ENCODE measurements at regions not wholly inside any gene's neighbourhood (a gene's known extent, or its start where the extent isn't known, plus 50 kb on each side); places are given as distances from the start of the nearest gene placed in this dataset.

- Histone ChIP-seq H3K4me1 (ENCODE audit: insufficient read depth, low read length, poor library complexity, severe bottlenecking) (no peaks in the 10 kb centered on the region), H3K27ac (ENCODE audit: low read depth, low read length, poor library complexity, severe bottlenecking) (no peak overlapping the region), H3K4me2 (ENCODE audit: low read length) (no peak overlapping the region), H3K79me2 (ENCODE audit: insufficient read depth, low read depth, low read length) (no peaks in the 10 kb centered on the region), H3K4me3 (ENCODE audit: low read depth, low read length, poor library complexity, severe bottlenecking) (no peak overlapping the region), H3K36me3 (ENCODE audit: insufficient read depth, low read length) (no peaks in the 10 kb centered on the region), H3K9me2 (ENCODE audit: insufficient read depth, low read length) (no peaks in the 10 kb centered on the region), H3K9me3 (ENCODE audit: low read length) (no peaks in the 10 kb centered on the region), H2AFZ (ENCODE audit: low read length) (no peak overlapping the region), H4K20me1 (ENCODE audit: insufficient read depth, low read length) (no peaks in the 10 kb centered on the region)
- no peak for DNase-seq (ENCODE audit: low spot score)
- ChIA-PET CTCF (ENCODE audit: unreplicated experiment) (no interaction called here), POLR2A (interaction anchor here (0.6 to 0.7 kb wide), 2 partner anchors 18 to 62 kb away, joined by 3 read pairs; no protein-coding TSS in a partner anchor)
- no TSS peak for BruUV-seq (replicated peaks)
- TF ChIP-seq CTCF (conservative IDR thresholded peaks at IDR 0.05; ENCODE audit: low read length) (no peak), EZH2phosphoT487 (IDR thresholded peaks at IDR 0.05; ENCODE audit: borderline replicate concordance, low read depth, low read length) (no peak)
- intact Hi-C loops (cut with micrococcal nuclease; ENCODE audit: unreplicated experiment): no loop called here
Observed at GRCh38 chr4:32196950-32197688, 1477.0 kb downstream of the PCDH7 start.

DNA sequence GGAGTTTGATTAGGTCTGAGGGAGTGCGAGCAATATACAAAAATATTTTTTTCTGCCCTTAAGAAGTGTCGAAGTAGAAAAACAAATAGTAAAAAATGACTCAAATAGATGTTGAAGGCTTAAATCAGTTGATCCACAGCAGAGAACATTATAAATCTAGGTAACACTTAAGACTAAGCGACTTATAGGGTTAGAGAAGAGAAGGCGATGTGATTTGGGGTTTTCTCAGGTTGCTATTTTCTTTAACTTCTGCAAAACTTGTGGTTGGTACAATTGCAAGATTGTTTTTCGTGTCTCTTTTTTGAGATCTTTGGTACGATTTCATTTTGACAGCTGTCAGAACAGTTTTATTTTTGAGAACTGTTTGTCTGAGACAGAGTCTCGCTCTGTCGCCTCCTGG lies 1479.5 kb downstream of the PCDH7 start:
- ChIA-PET POLR2A (interaction anchor here (0.6 to 0.7 kb wide), 2 partner anchors 22 to 464 kb away, joined by 3 to 4 read pairs; no protein-coding TSS in a partner anchor), CTCF (ENCODE audit: unreplicated experiment) (no interaction called here)
- Histone ChIP-seq H3K4me3 (ENCODE audit: low read depth, low read length, poor library complexity, severe bottlenecking) (no peak overlapping the region), H3K9me3 (ENCODE audit: low read length) (no peaks in the 10 kb centered on the region), H3K27ac (ENCODE audit: low read depth, low read length, poor library complexity, severe bottlenecking) (peak overlapping the region; percentile 8), H3K79me2 (ENCODE audit: insufficient read depth, low read depth, low read length) (no peaks in the 10 kb centered on the region), H2AFZ (ENCODE audit: low read length) (no peak overlapping the region), H3K4me1 (ENCODE audit: insufficient read depth, low read length, poor library complexity, severe bottlenecking) (no peaks in the 10 kb centered on the region), H3K36me3 (ENCODE audit: insufficient read depth, low read length) (no peaks in the 10 kb centered on the region), H3K9me2 (ENCODE audit: insufficient read depth, low read length) (no peaks in the 10 kb centered on the region), H4K20me1 (ENCODE audit: insufficient read depth, low read length) (no peaks in the 10 kb centered on the region), H3K4me2 (ENCODE audit: low read length) (no peak overlapping the region)
- TF ChIP-seq EZH2phosphoT487 (IDR thresholded peaks at IDR 0.05; ENCODE audit: borderline replicate concordance, low read depth, low read length) (no peak), CTCF (conservative IDR thresholded peaks at IDR 0.05; ENCODE audit: low read length) (no peak)
- peak; percentile 1 for DNase-seq (ENCODE audit: low spot score)
- intact Hi-C loops (cut with micrococcal nuclease; ENCODE audit: unreplicated experiment): no loop called here
- no TSS peak for BruUV-seq (replicated peaks)

GRCh38 chr4:32203340-32203739 lies 1483.2 kb downstream of the PCDH7 start:
- ChIA-PET CTCF (ENCODE audit: unreplicated experiment) (no interaction called here), POLR2A (interaction anchor here (1.1 kb wide), 1 partner anchor 12 kb away, joined by 5 read pairs; no protein-coding TSS in a partner anchor)
- no peaks in the 10 kb centered on the region for H3K9me3 ChIP-seq (ENCODE audit: low read length)
- no TSS peak for BruUV-seq (replicated peaks)
- no peak for DNase-seq (ENCODE audit: low spot score)
- H3K27ac ChIP-seq (ENCODE audit: low read depth, low read length, poor library complexity, severe bottlenecking): no peak overlapping the region
- no peak overlapping the region for H2AFZ ChIP-seq (ENCODE audit: low read length)
- intact Hi-C loops (cut with micrococcal nuclease; ENCODE audit: unreplicated experiment): no loop called here
- TF ChIP-seq EZH2phosphoT487 (IDR thresholded peaks at IDR 0.05; ENCODE audit: borderline replicate concordance, low read depth, low read length): no peak
- TF ChIP-seq CTCF (conservative IDR thresholded peaks at IDR 0.05; ENCODE audit: low read length): no peak
- no peaks in the 10 kb centered on the region for H4K20me1 ChIP-seq (ENCODE audit: insufficient read depth, low read length)
- no peaks in the 10 kb centered on the region for H3K36me3 ChIP-seq (ENCODE audit: insufficient read depth, low read length)
- no peaks in the 10 kb centered on the region for H3K4me1 ChIP-seq (ENCODE audit: insufficient read depth, low read length, poor library complexity, severe bottlenecking)
- H3K79me2 ChIP-seq (ENCODE audit: insufficient read depth, low read depth, low read length): no peaks in the 10 kb centered on the region
- H3K9me2 ChIP-seq (ENCODE audit: insufficient read depth, low read length): no peaks in the 10 kb centered on the region
- H3K4me3 ChIP-seq (ENCODE audit: low read depth, low read length, poor library complexity, severe bottlenecking): no peak overlapping the region
- H3K4me2 ChIP-seq (ENCODE audit: low read length): no peak overlapping the region
